HEK293 (cell line): ENCODE measurements at regions not wholly inside any gene's neighbourhood (a gene's known extent, or its start where the extent isn't known, plus 50 kb on each side); places are given as distances from the start of the nearest gene placed in this dataset.

Experiments
- CTCF ChIA-PET: fragments of 350-600 bp; formaldehyde crosslinking; extraction: SDS; loops from one replicate; lab custom pipeline; 2021; ENCODE audit warnings: antibody characterized with exemption; lab: Yijun Ruan, JAX
- POLR2A ChIA-PET: fragments of 300-600 bp; formaldehyde crosslinking; extraction: SDS; loops from one replicate; lab custom pipeline; 2020; ENCODE audit warnings: antibody characterized with exemption, inconsistent platforms; lab: Yijun Ruan, JAX
- H3K27ac ChIP-seq: fragments of 200-500 bp; sonication (Bioruptor generic); 2 replicates; pipeline ENCODE4 v1.5.1; 2014; ENCODE audit warnings: low read depth, low read length, control low read depth, inconsistent platforms; ENCODE audit errors: extremely low read depth
- H3K36me3 ChIP-seq, 2 experiments: fragments of 200-500 bp in 1 of 2; sonication (Bioruptor generic) in 1 of 2; 1 replicate in 1 of 2; 2 replicates in 1 of 2; pipeline ENCODE4 v1.5.1; 2014 to 2017; ENCODE audit warnings: inconsistent platforms in 2 of 2, low read length in 2 of 2; ENCODE audit not compliant: control insufficient read depth in 2 of 2, insufficient read depth in 1 of 2
- H3K4me1 ChIP-seq: fragments of 200-500 bp; sonication (Bioruptor generic); 2 replicates; pipeline ENCODE4 v1.5.1; 2014; ENCODE audit warnings: mild to moderate bottlenecking, low read length, inconsistent platforms; ENCODE audit not compliant: control insufficient read depth, insufficient read depth
- H3K4me3 ChIP-seq: 2 replicates; pipeline ENCODE4 v1.5.1; 2011; ENCODE audit warnings: low read depth, mild to moderate bottlenecking, control low read depth, low read length, moderate library complexity
- H3K9me3 ChIP-seq: fragments of 200-500 bp; sonication (Bioruptor generic); 2 replicates; pipeline ENCODE4 v1.5.1; 2014; ENCODE audit warnings: low read depth, low read length, inconsistent platforms; ENCODE audit not compliant: control insufficient read depth, insufficient read depth
- FEZF1 ChIP-seq: fragments of 450-650 bp; formaldehyde crosslinking; IDR thresholded peaks from 2 replicates; pipeline ENCODE4 v1.5.1; 2016; ENCODE audit warnings: missing biosample characterization, missing genetic modification characterization
- INSM2 ChIP-seq: fragments of 450-650 bp; formaldehyde crosslinking; IDR thresholded peaks from 2 replicates; pipeline ENCODE4 v1.5.1; 2016; ENCODE audit warnings: missing biosample characterization, missing genetic modification characterization
- KLF16 ChIP-seq: fragments of 450-650 bp; formaldehyde crosslinking; IDR thresholded peaks from 2 replicates; pipeline ENCODE4 v1.5.1; 2017; ENCODE audit warnings: missing biosample characterization, missing genetic modification characterization
- KLF17 ChIP-seq: fragments of 450-650 bp; formaldehyde crosslinking; IDR thresholded peaks from 2 replicates; pipeline ENCODE4 v1.5.1; 2016; ENCODE audit warnings: missing biosample characterization, missing genetic modification characterization
- MEIS1 ChIP-seq: sonication (generic); formaldehyde crosslinking; IDR thresholded peaks from 2 replicates; pipeline ENCODE4 v1.8.1; 2022; ENCODE audit warnings: missing genetic modification reagents, mild to moderate bottlenecking, borderline replicate concordance
- SALL2 ChIP-seq: fragments of 450-650 bp; formaldehyde crosslinking; IDR thresholded peaks from 2 replicates; pipeline ENCODE4 v1.5.0; 2017; ENCODE audit warnings: missing biosample characterization, mild to moderate bottlenecking, missing genetic modification characterization, borderline replicate concordance
- TCF7L2 ChIP-seq: IDR thresholded peaks from 2 replicates; pipeline ENCODE4 v1.6.1; 2011; ENCODE audit warnings: low read depth, mild to moderate bottlenecking, inconsistent platforms, low read length, moderate library complexity, borderline replicate concordance
- YY1 ChIP-seq: fragments of 450-650 bp; formaldehyde crosslinking; IDR thresholded peaks from 2 replicates; pipeline ENCODE4 v1.5.1; 2018; ENCODE audit warnings: missing biosample characterization, missing genetic modification characterization
- ZBTB20 ChIP-seq: fragments of 450-650 bp; formaldehyde crosslinking; IDR thresholded peaks from 2 replicates; pipeline ENCODE4 v1.5.1; 2016; ENCODE audit warnings: missing biosample characterization, missing genetic modification characterization
- ZBTB7A ChIP-seq: fragments of 450-650 bp; formaldehyde crosslinking; IDR thresholded peaks from 2 replicates; pipeline ENCODE4 v1.5.1; 2016; ENCODE audit warnings: low read depth, missing biosample characterization, missing genetic modification characterization
- ZEB2 ChIP-seq: fragments of 450-650 bp; formaldehyde crosslinking; IDR thresholded peaks from 2 replicates; pipeline ENCODE4 v1.5.1; 2016; ENCODE audit warnings: missing biosample characterization, missing genetic modification characterization
- ZFP3 ChIP-seq: fragments of 450-650 bp; formaldehyde crosslinking; IDR thresholded peaks from 2 replicates; pipeline ENCODE4 v1.5.1; 2016; ENCODE audit warnings: low read depth, missing biosample characterization, missing genetic modification characterization
- ZNF138 ChIP-seq: fragments of 450-650 bp; formaldehyde crosslinking; IDR thresholded peaks from 2 replicates; pipeline ENCODE4 v1.5.1; 2016; ENCODE audit warnings: missing biosample characterization, missing genetic modification characterization, borderline replicate concordance
- ZNF174 ChIP-seq: fragments of 450-650 bp; formaldehyde crosslinking; IDR thresholded peaks from 2 replicates; pipeline ENCODE4 v1.5.0; 2017; ENCODE audit warnings: missing biosample characterization, mild to moderate bottlenecking, missing genetic modification characterization
- ZNF266 ChIP-seq: fragments of 450-650 bp; formaldehyde crosslinking; IDR thresholded peaks from 2 replicates; pipeline ENCODE4 v1.5.1; 2016; ENCODE audit warnings: missing biosample characterization, missing genetic modification characterization, low read depth
- ZNF274 ChIP-seq, 2 experiments: fragments of 200-500 bp in 1 of 2; fragments of 450-650 bp in 1 of 2; sonication (Bioruptor generic) in 1 of 2; formaldehyde crosslinking in 1 of 2; IDR thresholded peaks; 2 replicates each; pipeline versions ENCODE4 v1.5.1 to v1.6.1; 2014 to 2016; ENCODE audit warnings: borderline replicate concordance in 1 of 2, inconsistent platforms in 1 of 2, low read length in 1 of 2, missing biosample characterization in 1 of 2, missing genetic modification characterization in 1 of 2
- ZNF394 ChIP-seq: fragments of 450-650 bp; formaldehyde crosslinking; IDR thresholded peaks from 2 replicates; pipeline ENCODE4 v1.5.1; 2016; ENCODE audit warnings: missing biosample characterization, missing genetic modification characterization, mild to moderate bottlenecking, moderate library complexity, borderline replicate concordance
- ZNF404 ChIP-seq: fragments of 450-650 bp; formaldehyde crosslinking; IDR thresholded peaks from 2 replicates; pipeline ENCODE4 v1.5.1; 2017; ENCODE audit warnings: missing biosample characterization, missing genetic modification characterization
- ZNF416 ChIP-seq: fragments of 450-650 bp; formaldehyde crosslinking; IDR thresholded peaks from 2 replicates; pipeline ENCODE4 v1.5.1; 2016; ENCODE audit warnings: missing biosample characterization, missing genetic modification characterization
- ZNF544 ChIP-seq: fragments of 450-650 bp; formaldehyde crosslinking; IDR thresholded peaks from 2 replicates; pipeline ENCODE4 v1.5.0; 2017; ENCODE audit warnings: missing biosample characterization, missing genetic modification characterization
- ZNF548 ChIP-seq: fragments of 450-650 bp; formaldehyde crosslinking; IDR thresholded peaks from 2 replicates; pipeline ENCODE4 v1.5.1; 2016; ENCODE audit warnings: missing biosample characterization, missing genetic modification characterization
- ZNF664 ChIP-seq: fragments of 450-650 bp; formaldehyde crosslinking; IDR thresholded peaks from 2 replicates; pipeline ENCODE4 v1.5.1; 2016; ENCODE audit warnings: missing biosample characterization, missing genetic modification characterization
- ZNF677 ChIP-seq: fragments of 450-650 bp; IDR thresholded peaks from 2 replicates; pipeline ENCODE4 v1.5.0; 2018; ENCODE audit warnings: missing biosample characterization, mild to moderate bottlenecking, missing genetic modification characterization, moderate library complexity
- ZNF747 ChIP-seq: fragments of 450-650 bp; formaldehyde crosslinking; IDR thresholded peaks from 2 replicates; pipeline ENCODE4 v1.5.1; 2016; ENCODE audit warnings: missing biosample characterization, missing genetic modification characterization
- ZNF76 ChIP-seq: fragments of 450-650 bp; formaldehyde crosslinking; IDR thresholded peaks from 2 replicates; pipeline ENCODE4; 2016; ENCODE audit warnings: low read depth, missing biosample characterization, missing genetic modification characterization, borderline replicate concordance
- ZNF830 ChIP-seq: fragments of 450-650 bp; IDR thresholded peaks from 2 replicates; pipeline ENCODE4 v1.5.0; 2018; ENCODE audit warnings: missing biosample characterization, missing genetic modification characterization, low read depth, mild to moderate bottlenecking, moderate library complexity
- ZNF843 ChIP-seq: fragments of 450-650 bp; formaldehyde crosslinking; IDR thresholded peaks from 2 replicates; pipeline ENCODE4 v1.5.1; 2016; ENCODE audit warnings: missing biosample characterization, missing genetic modification characterization
- ZXDB ChIP-seq: fragments of 450-650 bp; formaldehyde crosslinking; IDR thresholded peaks from 2 replicates; pipeline ENCODE4 v1.5.1; 2016; ENCODE audit warnings: missing biosample characterization, missing genetic modification characterization

GRCh38 chr4:183763990-183764754, 105.1 kb downstream of the TRAPPC11 start:
- Histone ChIP-seq H3K9me3 (no peaks in the 10 kb centered on the region), H3K27ac (no peak overlapping the region), H3K4me3 (no peak overlapping the region), H3K4me1 (0 out of 2 replicates have a peak, but pooled peaks cover 3% of the 10 kb centered on the region), H3K36me3 (no peaks in the 10 kb centered on the region)
- TF ChIP-seq ZBTB20 (tag by site-specific recombination) (no peak), ZNF677 (tag by site-specific recombination) (no peak), SALL2 (no peak), ZNF76 (tag by site-specific recombination) (no peak), YY1 (tag by site-specific recombination) (no peak), ZNF416 (tag by site-specific recombination) (no peak), ZNF747 (tag by site-specific recombination) (no peak), ZXDB (tag by site-specific recombination) (no peak), ZBTB7A (tag by site-specific recombination) (no peak), ZNF548 (tag by site-specific recombination) (no peak), ZNF544 (tag by site-specific recombination) (no peak), TCF7L2 (no peak), ZNF394 (no peak)
- ChIA-PET POLR2A (no interaction called here), CTCF (no interaction called here)

- Histone ChIP-seq H3K4me3 (no peak overlapping the region), H3K27ac (no peak overlapping the region), H3K4me1 (no peaks in the 10 kb centered on the region), H3K36me3 (no peaks in the 10 kb centered on the region), H3K9me3 (no peaks in the 10 kb centered on the region)
- no peak for TF ChIP-seq ZNF843 (tag by site-specific recombination)
- TF ChIP-seq KLF16 (tag by site-specific recombination): no peak
- TF ChIP-seq TCF7L2: no peak
- no peak for TF ChIP-seq ZNF274 (IDR thresholded peaks at IDR 0.05; ENCODE audit: low read length)
- TF ChIP-seq ZNF274 (tag by site-specific recombination; IDR thresholded peaks at IDR 0.05; ENCODE audit: borderline replicate concordance): no peak
- TF ChIP-seq ZNF664 (tag by site-specific recombination): no peak
- TF ChIP-seq KLF17 (tag by site-specific recombination): no peak
- no peak for TF ChIP-seq ZNF830
- TF ChIP-seq ZEB2 (tag by site-specific recombination): no peak
- TF ChIP-seq INSM2 (tag by site-specific recombination): no peak
- TF ChIP-seq ZNF266 (tag by site-specific recombination): no peak
- TF ChIP-seq MEIS1: no peak
- no peak for TF ChIP-seq ZNF174 (tag by site-specific recombination)
- TF ChIP-seq ZNF138: no peak
- no peak for TF ChIP-seq ZNF404
- TF ChIP-seq ZFP3 (tag by site-specific recombination): no peak
- TF ChIP-seq FEZF1 (tag by site-specific recombination): no peak
- CTCF ChIA-PET: no interaction called here
- POLR2A ChIA-PET: no interaction called here
Measured at GRCh38 chr4:183765251-183765911, 106.3 kb downstream of the TRAPPC11 start.
